ENCODE measurements at regions not wholly inside any gene's neighbourhood (a gene's known extent, or its start where the extent isn't known, plus 50 kb on each side); places are given as distances from the start of the nearest gene placed in this dataset.

DNA sequence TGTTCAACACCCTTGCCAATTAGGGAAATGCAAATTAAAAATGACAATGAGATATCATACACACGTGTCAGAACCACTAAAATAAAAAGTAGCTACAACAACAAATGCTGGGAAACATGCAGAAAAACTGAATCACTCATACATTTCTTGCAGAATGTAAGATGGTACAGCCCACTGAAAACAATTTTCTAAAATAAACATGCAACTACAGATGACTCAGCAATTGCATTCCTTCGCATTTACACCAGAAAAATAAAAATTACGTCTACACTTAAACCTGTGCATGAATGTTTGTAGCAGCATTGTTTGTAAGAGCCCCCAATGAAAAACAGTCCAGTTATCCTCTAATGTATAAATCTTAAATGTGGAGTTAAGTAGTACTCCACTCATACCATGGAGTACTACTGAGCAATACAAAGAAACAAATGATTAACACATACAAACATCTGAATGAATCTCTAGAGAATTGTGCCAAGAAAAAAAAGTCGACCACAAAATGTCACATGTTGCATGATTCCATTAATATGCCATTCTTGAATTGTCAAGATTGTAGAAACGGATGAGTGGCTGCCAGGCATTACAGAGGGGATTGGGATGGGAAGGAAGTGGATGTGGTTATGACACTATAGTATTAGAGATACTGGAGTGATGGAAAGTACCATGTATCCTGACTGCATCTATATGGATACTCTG lies 134.6 kb upstream of the NPSR1 start (continued):
- TF ChIP-seq, protein P1, sequence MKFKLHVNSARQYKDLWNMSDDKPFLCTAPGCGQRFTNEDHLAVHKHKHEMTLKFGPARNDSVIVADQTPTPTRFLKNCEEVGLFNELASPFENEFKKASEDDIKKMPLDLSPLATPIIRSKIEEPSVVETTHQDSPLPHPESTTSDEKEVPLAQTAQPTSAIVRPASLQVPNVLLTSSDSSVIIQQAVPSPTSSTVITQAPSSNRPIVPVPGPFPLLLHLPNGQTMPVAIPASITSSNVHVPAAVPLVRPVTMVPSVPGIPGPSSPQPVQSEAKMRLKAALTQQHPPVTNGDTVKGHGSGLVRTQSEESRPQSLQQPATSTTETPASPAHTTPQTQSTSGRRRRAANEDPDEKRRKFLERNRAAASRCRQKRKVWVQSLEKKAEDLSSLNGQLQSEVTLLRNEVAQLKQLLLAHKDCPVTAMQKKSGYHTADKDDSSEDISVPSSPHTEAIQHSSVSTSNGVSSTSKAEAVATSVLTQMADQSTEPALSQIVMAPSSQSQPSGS (CRISPR knock-in tag; IDR thresholded peaks at IDR 0.05; ENCODE audit: borderline replicate concordance, low read depth): no peak

DNA sequence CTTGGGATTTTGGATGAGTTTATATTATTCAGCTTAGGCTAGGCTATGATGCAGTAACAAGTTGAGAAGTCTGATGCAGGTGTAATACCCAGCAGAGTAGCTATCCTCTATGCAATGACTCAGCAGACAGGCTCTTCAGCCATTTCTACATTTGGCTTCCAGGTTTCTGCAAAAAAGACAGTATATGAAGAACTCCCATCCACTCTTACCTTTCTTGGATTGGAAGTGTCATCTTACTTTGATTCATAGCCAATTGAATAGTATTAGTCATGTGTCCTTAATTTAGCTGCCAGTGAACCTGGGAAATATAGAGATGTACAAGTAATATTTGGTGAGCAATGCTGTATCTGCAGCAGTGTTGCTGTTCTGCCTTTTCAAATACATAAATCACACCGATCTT lies 127.8 kb upstream of the NPSR1 start:
- peaks cover 7% of the 10 kb centered on the region; the same call in 1 of the 2 replicates for H3K36me3 Mint-ChIP-seq
- no peak for TF ChIP-seq SP1 (CRISPR knock-in tag; conservative IDR thresholded peaks at IDR 0.05)
- no peak for TF ChIP-seq HMGA2 (CRISPR knock-in tag; IDR thresholded peaks at IDR 0.05)
- TF ChIP-seq, protein P2, sequence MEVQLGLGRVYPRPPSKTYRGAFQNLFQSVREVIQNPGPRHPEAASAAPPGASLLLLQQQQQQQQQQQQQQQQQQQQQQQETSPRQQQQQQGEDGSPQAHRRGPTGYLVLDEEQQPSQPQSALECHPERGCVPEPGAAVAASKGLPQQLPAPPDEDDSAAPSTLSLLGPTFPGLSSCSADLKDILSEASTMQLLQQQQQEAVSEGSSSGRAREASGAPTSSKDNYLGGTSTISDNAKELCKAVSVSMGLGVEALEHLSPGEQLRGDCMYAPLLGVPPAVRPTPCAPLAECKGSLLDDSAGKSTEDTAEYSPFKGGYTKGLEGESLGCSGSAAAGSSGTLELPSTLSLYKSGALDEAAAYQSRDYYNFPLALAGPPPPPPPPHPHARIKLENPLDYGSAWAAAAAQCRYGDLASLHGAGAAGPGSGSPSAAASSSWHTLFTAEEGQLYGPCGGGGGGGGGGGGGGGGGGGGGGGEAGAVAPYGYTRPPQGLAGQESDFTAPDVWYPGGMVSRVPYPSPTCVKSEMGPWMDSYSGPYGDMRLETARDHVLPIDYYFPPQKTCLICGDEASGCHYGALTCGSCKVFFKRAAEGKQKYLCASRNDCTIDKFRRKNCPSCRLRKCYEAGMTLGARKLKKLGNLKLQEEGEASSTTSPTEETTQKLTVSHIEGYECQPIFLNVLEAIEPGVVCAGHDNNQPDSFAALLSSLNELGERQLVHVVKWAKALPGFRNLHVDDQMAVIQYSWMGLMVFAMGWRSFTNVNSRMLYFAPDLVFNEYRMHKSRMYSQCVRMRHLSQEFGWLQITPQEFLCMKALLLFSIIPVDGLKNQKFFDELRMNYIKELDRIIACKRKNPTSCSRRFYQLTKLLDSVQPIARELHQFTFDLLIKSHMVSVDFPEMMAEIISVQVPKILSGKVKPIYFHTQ (CRISPR knock-in tag; IDR thresholded peaks at IDR 0.05): no peak
- TF ChIP-seq, protein P3, sequence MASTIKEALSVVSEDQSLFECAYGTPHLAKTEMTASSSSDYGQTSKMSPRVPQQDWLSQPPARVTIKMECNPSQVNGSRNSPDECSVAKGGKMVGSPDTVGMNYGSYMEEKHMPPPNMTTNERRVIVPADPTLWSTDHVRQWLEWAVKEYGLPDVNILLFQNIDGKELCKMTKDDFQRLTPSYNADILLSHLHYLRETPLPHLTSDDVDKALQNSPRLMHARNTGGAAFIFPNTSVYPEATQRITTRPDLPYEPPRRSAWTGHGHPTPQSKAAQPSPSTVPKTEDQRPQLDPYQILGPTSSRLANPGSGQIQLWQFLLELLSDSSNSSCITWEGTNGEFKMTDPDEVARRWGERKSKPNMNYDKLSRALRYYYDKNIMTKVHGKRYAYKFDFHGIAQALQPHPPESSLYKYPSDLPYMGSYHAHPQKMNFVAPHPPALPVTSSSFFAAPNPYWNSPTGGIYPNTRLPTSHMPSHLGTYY (CRISPR knock-in tag; IDR thresholded peaks at IDR 0.05): no peak
- TF ChIP-seq ELF4 (CRISPR knock-in tag; IDR thresholded peaks at IDR 0.05; ENCODE audit: low read depth): no peak
- TF ChIP-seq ZNF396 (CRISPR knock-in tag; IDR thresholded peaks at IDR 0.05; ENCODE audit: borderline replicate concordance): no peak
- TF ChIP-seq, protein P4, sequence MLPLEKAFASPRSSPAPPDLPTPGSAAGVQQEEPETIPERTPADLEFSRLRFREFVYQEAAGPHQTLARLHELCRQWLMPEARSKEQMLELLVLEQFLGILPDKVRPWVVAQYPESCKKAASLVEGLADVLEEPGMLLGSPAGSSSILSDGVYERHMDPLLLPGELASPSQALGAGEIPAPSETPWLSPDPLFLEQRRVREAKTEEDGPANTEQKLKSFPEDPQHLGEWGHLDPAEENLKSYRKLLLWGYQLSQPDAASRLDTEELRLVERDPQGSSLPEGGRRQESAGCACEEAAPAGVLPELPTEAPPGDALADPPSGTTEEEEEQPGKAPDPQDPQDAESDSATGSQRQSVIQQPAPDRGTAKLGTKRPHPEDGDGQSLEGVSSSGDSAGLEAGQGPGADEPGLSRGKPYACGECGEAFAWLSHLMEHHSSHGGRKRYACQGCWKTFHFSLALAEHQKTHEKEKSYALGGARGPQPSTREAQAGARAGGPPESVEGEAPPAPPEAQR (CRISPR knock-in tag; IDR thresholded peaks at IDR 0.05): no peak
- TF ChIP-seq TP53 (CRISPR knock-in tag; IDR thresholded peaks at IDR 0.05): no peak
- TF ChIP-seq OVOL2 (CRISPR knock-in tag; IDR thresholded peaks at IDR 0.05; ENCODE audit: borderline replicate concordance): no peak
- TF ChIP-seq, protein P5, sequence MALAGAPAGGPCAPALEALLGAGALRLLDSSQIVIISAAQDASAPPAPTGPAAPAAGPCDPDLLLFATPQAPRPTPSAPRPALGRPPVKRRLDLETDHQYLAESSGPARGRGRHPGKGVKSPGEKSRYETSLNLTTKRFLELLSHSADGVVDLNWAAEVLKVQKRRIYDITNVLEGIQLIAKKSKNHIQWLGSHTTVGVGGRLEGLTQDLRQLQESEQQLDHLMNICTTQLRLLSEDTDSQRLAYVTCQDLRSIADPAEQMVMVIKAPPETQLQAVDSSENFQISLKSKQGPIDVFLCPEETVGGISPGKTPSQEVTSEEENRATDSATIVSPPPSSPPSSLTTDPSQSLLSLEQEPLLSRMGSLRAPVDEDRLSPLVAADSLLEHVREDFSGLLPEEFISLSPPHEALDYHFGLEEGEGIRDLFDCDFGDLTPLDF (CRISPR knock-in tag; IDR thresholded peaks at IDR 0.05): no peak
- TF ChIP-seq, protein P6, sequence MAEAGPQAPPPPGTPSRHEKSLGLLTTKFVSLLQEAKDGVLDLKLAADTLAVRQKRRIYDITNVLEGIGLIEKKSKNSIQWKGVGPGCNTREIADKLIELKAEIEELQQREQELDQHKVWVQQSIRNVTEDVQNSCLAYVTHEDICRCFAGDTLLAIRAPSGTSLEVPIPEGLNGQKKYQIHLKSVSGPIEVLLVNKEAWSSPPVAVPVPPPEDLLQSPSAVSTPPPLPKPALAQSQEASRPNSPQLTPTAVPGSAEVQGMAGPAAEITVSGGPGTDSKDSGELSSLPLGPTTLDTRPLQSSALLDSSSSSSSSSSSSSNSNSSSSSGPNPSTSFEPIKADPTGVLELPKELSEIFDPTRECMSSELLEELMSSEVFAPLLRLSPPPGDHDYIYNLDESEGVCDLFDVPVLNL (CRISPR knock-in tag; IDR thresholded peaks at IDR 0.05; ENCODE audit: borderline replicate concordance, low read depth): no peak
- no peak for TF ChIP-seq MYBL2 (CRISPR knock-in tag; IDR thresholded peaks at IDR 0.05)
- no peak for TF ChIP-seq RORB (CRISPR knock-in tag; IDR thresholded peaks at IDR 0.05)
- TF ChIP-seq CREM (CRISPR knock-in tag; IDR thresholded peaks at IDR 0.05): no peak
- no peak for TF ChIP-seq FOXP1 (CRISPR knock-in tag; IDR thresholded peaks at IDR 0.05; ENCODE audit: borderline replicate concordance)
- TF ChIP-seq CBFB (CRISPR knock-in tag; IDR thresholded peaks at IDR 0.05; ENCODE audit: low read depth): no peak
- no peak for TF ChIP-seq ZNF232 (CRISPR knock-in tag; IDR thresholded peaks at IDR 0.05)
- no peak for TF ChIP-seq EMX1 (CRISPR knock-in tag; IDR thresholded peaks at IDR 0.05)
- DNase-seq (ENCODE audit: low spot score): no peak
- CTCF ChIA-PET: no interaction called here
- no peak overlapping the region for H3K4me3 Mint-ChIP-seq
- no peaks in the 10 kb centered on the region for H3K4me1 Mint-ChIP-seq
- peaks cover 33% of the 10 kb centered on the region for H3K9me3 Mint-ChIP-seq
- POLR2A ChIA-PET: no interaction called here
- H3K27ac Mint-ChIP-seq: no peak overlapping the region
- H3K27me3 Mint-ChIP-seq (ENCODE audit: low read depth): no peaks in the 10 kb centered on the region
- no peak for ATAC-seq
